Glomerular endothelial cell (primary cell): ENCODE measurements at regions not wholly inside any gene's neighbourhood (a gene's known extent, or its start where the extent isn't known, plus 50 kb on each side); places are given as distances from the start of the nearest gene placed in this dataset.
A peak's percentile ranks its signal among the peaks of the same experiment; 100 is the strongest.

Source experiments
- DNase-seq: peaks from one replicate; pipeline ENCODE4 v3.0.0-alpha.2; 2011; ENCODE audit warnings: low read depth, low spot score; ENCODE audit errors: extremely low read depth

- DNase-seq = no peak
Observed at GRCh38 chr3:24899901-24900603, 405.4 kb upstream of the THRB start.

GRCh38 chr3:24905266-24905665 is 410.6 kb upstream of the THRB start:
- DNase-seq = no peak

GRCh38 chr3:24907106-24907505 is 412.5 kb upstream of the THRB start:
- DNase-seq = no peak

GRCh38 chr3:24911076-24911475 is 416.4 kb upstream of the THRB start:
- no peak for DNase-seq

GRCh38 chr3:24915639-24916038 is 421.0 kb upstream of the THRB start:
- no peak for DNase-seq

- no peak for DNase-seq
Observed at GRCh38 chr3:24917908-24918307, 423.3 kb upstream of the THRB start.

GRCh38 chr3:24923570-24923969 is 428.9 kb upstream of the THRB start:
- DNase-seq = no peak

GRCh38 chr3:24929521-24929920 is 434.9 kb upstream of the THRB start:
- no peak for DNase-seq

- DNase-seq = no peak
Observed at GRCh38 chr3:24933401-24933800, 438.8 kb upstream of the THRB start.

- no peak for DNase-seq
Observed at GRCh38 chr3:24936574-24936973, 441.9 kb upstream of the THRB start.

GRCh38 chr3:24937228-24937627 is 442.6 kb upstream of the THRB start:
- DNase-seq = no peak

- DNase-seq = no peak
Observed at GRCh38 chr3:24937780-24938179, 443.1 kb upstream of the THRB start.

- DNase-seq = no peak
Observed at GRCh38 chr3:24943961-24944360, 449.3 kb upstream of the THRB start.

- DNase-seq = no peak
Observed at GRCh38 chr3:24944805-24945520, 450.3 kb upstream of the THRB start.

- no peak for DNase-seq
Observed at GRCh38 chr3:24945563-24945962, 450.9 kb upstream of the THRB start.

GRCh38 chr3:24947103-24947502 is 452.5 kb upstream of the THRB start:
- DNase-seq = no peak

GRCh38 chr3:24951180-24951579 is 456.5 kb upstream of the THRB start:
- DNase-seq = no peak

- DNase-seq = no peak
Observed at GRCh38 chr3:24952388-24952787, 457.7 kb upstream of the THRB start.

- DNase-seq = no peak
Observed at GRCh38 chr3:24953060-24953771, 458.6 kb upstream of the THRB start.

GRCh38 chr3:24956613-24957012 is 462.0 kb upstream of the THRB start:
- peak; percentile 12 for DNase-seq

- no peak for DNase-seq
Observed at GRCh38 chr3:24958271-24958670, 463.6 kb upstream of the THRB start.

GRCh38 chr3:24958910-24959447 is 464.3 kb upstream of the THRB start:
- no peak for DNase-seq
